Stimulated activated CD4-positive, alpha-beta T cell treated with anti-CD3 and anti-CD28 coated beads, Interleukin-1b, Interleukin-23, amount 100 ng/mL, for 4 hours (primary cell): ENCODE measurements at regions not wholly inside any gene's neighbourhood (a gene's known extent, or its start where the extent isn't known, plus 50 kb on each side); places are given as distances from the start of the nearest gene placed in this dataset.

Experiments
- DNase-seq, 2 donors: peaks; one replicate each; pipeline ENCODE4 v3.0.0-alpha.2; 2020; ENCODE audit warnings: low read depth in 2 of 2

- no peak for DNase-seq
Measured at GRCh38 chr6:105850261-105851112, 235.6 kb upstream of the PRDM1 start.

- DNase-seq: no peak
Measured at GRCh38 chr6:105849746-105850145, 236.4 kb upstream of the PRDM1 start.

GRCh38 chr6:105847433-105847832 lies 238.7 kb upstream of the PRDM1 start:
- no peak for DNase-seq

GRCh38 chr6:105844275-105844883 lies 241.8 kb upstream of the PRDM1 start:
- no peak for DNase-seq

GRCh38 chr6:105839266-105839665 lies 246.9 kb upstream of the PRDM1 start:
- DNase-seq: no peak

GRCh38 chr6:105838171-105838570 lies 248.0 kb upstream of the PRDM1 start:
- no peak for DNase-seq

- DNase-seq: no peak
Measured at GRCh38 chr6:105836889-105837288, 249.2 kb upstream of the PRDM1 start.

- DNase-seq: no peak
Measured at GRCh38 chr6:105836379-105836778, 249.8 kb upstream of the PRDM1 start.

- no peak for DNase-seq
Measured at GRCh38 chr6:105835373-105835772, 250.8 kb upstream of the PRDM1 start.

GRCh38 chr6:105833959-105834947 lies 251.9 kb upstream of the PRDM1 start:
- DNase-seq: no peak

- no peak for DNase-seq
Measured at GRCh38 chr6:105832313-105832761, 253.8 kb upstream of the PRDM1 start.

GRCh38 chr6:105831311-105832097 lies 254.6 kb upstream of the PRDM1 start:
- no peak for DNase-seq

- no peak for DNase-seq
Measured at GRCh38 chr6:105825210-105825609, 260.9 kb upstream of the PRDM1 start.

- no peak for DNase-seq
Measured at GRCh38 chr6:105824732-105825131, 261.4 kb upstream of the PRDM1 start.

GRCh38 chr6:105821777-105822176 lies 264.4 kb upstream of the PRDM1 start:
- DNase-seq: no peak

- DNase-seq: no peak
Measured at GRCh38 chr6:105821027-105821426, 265.1 kb upstream of the PRDM1 start.

- no peak for DNase-seq
Measured at GRCh38 chr6:105819745-105820144, 266.4 kb upstream of the PRDM1 start.

- no peak for DNase-seq
Measured at GRCh38 chr6:105818505-105818904, 267.6 kb upstream of the PRDM1 start.

- no peak for DNase-seq
Measured at GRCh38 chr6:105817961-105818360, 268.2 kb upstream of the PRDM1 start.

- DNase-seq: no peak
Measured at GRCh38 chr6:105817370-105817769, 268.8 kb upstream of the PRDM1 start.

- no peak for DNase-seq
Measured at GRCh38 chr6:105816847-105817246, 269.3 kb upstream of the PRDM1 start.
